BLaER1 treated with 17β-estradiol and CSF1 and Interleukin-3, amounts not matched to agents 10 nM and 100 nM (cell line): ENCODE measurements at regions not wholly inside any gene's neighbourhood (a gene's known extent, or its start where the extent isn't known, plus 50 kb on each side); places are given as distances from the start of the nearest gene placed in this dataset.

Source experiments
- H3K27ac ChIP-seq, 11 experiments: shearing (Covaris generic); formaldehyde crosslinking; 2 replicates each; pipeline ENCODE4 v1.8.1; 2022
- H3K27me3 ChIP-seq, 11 experiments: shearing (Covaris generic); formaldehyde crosslinking; 2 replicates each; pipeline ENCODE4 v1.8.1; 2022
- H3K36me3 ChIP-seq, 11 experiments: shearing (Covaris generic); formaldehyde crosslinking; 2 replicates each; pipeline ENCODE4 v1.8.1; 2022
- H3K4me1 ChIP-seq, 10 experiments: shearing (Covaris generic); formaldehyde crosslinking; 2 replicates each; pipeline ENCODE4 v1.8.1; 2022
- H3K4me2 ChIP-seq, 11 experiments: shearing (Covaris generic); formaldehyde crosslinking; 2 replicates each; pipeline ENCODE4 v1.8.1; 2022
- H3K4me3 ChIP-seq, 10 experiments: shearing (Covaris generic); formaldehyde crosslinking; 2 replicates each; pipeline ENCODE4 v1.8.1; 2022
- H3K9ac ChIP-seq, 11 experiments: shearing (Covaris generic); formaldehyde crosslinking; 2 replicates each; pipeline ENCODE4 v1.8.1; 2022
- H3K9me3 ChIP-seq, 11 experiments: shearing (Covaris generic); formaldehyde crosslinking; replicated peaks in 1 of 11; 2 replicates each; pipeline ENCODE4 v1.8.1; 2022
- H4K20me1 ChIP-seq, 11 experiments: shearing (Covaris generic); formaldehyde crosslinking; 2 replicates each; pipeline ENCODE4 v1.8.1; 2022
- Cebpa-rat ChIP-seq, 11 experiments: shearing (Covaris generic); IDR thresholded peaks; 2 replicates each; pipeline ENCODE4 v1.8.1; 2022

DNA sequence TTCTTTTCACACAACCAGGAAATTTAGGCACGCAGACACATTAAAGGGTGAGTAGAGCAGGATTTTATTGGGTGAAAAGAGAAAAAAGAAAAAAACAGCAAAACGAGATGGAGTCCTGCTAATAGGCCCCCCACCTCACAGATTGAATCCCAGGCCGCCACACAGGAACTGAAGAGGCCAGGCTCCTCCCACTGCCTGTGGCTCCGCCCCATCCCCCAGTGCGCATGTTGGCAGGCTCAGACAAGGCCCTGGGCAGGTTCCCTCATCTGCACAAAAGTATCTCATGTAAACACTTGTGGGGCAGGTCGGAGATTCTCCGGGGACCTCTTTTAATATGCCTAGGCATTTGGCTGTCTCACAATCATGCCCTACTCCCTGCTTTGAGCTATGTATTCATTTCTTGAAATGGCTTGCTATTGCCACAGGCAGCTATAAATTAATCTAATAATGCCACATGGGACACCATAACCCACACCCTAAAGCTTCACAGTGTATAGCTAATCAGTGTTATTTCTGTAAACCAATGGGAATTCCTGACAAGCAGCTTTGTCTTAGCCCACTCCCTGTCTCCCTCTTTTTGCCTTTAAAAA lies 76.2 kb upstream of the KIF5B start:
- Histone ChIP-seq H3K27me3 (no peaks in the 10 kb centered on the region), H3K4me3 (no peak overlapping the region), H4K20me1 (no peaks in the 10 kb centered on the region), H3K27ac (no peak overlapping the region), H3K9ac (no peak overlapping the region), H3K4me1 (no peaks in the 10 kb centered on the region), H3K36me3 (no peaks in the 10 kb centered on the region), H3K9me3 (peaks cover 0 to 4% (median 0%) of the 10 kb centered on the region in 11 experiments; a peak in 3 of 22 replicates), H3K4me2 (no peak overlapping the region)
- no peak for TF ChIP-seq Cebpa-rat (IDR thresholded peaks at IDR 0.05)

- Histone ChIP-seq H3K27me3 (no peaks in the 10 kb centered on the region), H3K4me2 (no peak overlapping the region), H4K20me1 (no peaks in the 10 kb centered on the region), H3K4me3 (no peak overlapping the region), H3K4me1 (no peaks in the 10 kb centered on the region), H3K36me3 (no peaks in the 10 kb centered on the region), H3K9me3 (peaks cover 0 to 4% (median 0%) of the 10 kb centered on the region in 11 experiments; a peak in 3 of 22 replicates), H3K9ac (no peak overlapping the region), H3K27ac (no peak overlapping the region)
- TF ChIP-seq Cebpa-rat (IDR thresholded peaks at IDR 0.05), result no peak
Observed at GRCh38 chr10:32131388-32131787, 75.2 kb upstream of the KIF5B start.

DNA sequence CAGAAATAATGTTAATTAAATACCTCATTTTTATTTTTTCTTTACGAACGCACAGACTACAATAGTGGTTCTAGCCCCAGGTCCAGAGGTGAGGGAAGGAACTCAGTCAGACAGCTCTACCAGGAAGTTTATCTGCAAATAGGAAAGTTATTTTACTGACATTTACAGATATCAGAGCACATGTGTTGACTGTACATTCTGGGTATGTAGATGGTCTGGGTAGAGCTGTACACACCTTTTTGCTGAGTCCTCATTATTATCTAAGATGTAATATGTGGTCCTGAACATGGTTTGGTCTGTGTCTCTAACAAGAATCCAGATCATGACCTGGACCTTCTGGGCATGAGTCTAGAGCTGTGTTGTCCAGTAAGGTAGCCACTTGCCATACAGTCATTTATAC lies 74.6 kb upstream of the KIF5B start:
- TF ChIP-seq Cebpa-rat (IDR thresholded peaks at IDR 0.05), result no peak
- no peak overlapping the region for H3K27ac ChIP-seq

DNA sequence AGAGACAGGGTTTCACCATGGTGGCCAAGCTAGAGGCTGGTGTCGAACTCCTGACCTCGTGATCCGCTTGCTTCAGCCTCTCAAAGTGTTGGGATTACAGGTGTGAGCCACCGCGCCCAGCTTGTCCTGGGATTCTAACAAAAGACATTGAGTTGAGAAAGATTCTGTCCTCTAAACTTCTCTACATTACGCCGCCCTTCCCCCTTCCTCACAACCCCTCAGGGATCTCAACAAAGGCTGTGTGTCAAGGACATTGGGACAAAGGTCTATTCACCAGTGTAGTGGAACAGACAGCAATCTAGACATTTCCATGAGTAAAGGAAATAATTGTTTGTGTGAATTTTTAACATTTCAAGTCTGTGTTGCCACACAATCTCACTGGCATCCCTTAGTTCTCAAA lies 68.8 kb upstream of the KIF5B start:
- no peaks in the 10 kb centered on the region for H3K27me3 ChIP-seq
- no peak overlapping the region for H3K4me2 ChIP-seq
- no peaks in the 10 kb centered on the region; a peak in 2 of 22 replicates for H3K36me3 ChIP-seq
- TF ChIP-seq Cebpa-rat (IDR thresholded peaks at IDR 0.05), result no peak
- no peak overlapping the region for H3K9ac ChIP-seq
- no peaks in the 10 kb centered on the region for H4K20me1 ChIP-seq
- H3K9me3 ChIP-seq, result peaks cover 31 to 39% (median 35%) of the 10 kb centered on the region in 11 experiments
- no peak overlapping the region for H3K4me3 ChIP-seq
- no peaks in the 10 kb centered on the region for H3K4me1 ChIP-seq
- no peak overlapping the region for H3K27ac ChIP-seq

More for the DNA sequence above, 74.6 kb upstream of the KIF5B start:
- Histone ChIP-seq H3K4me1 (no peaks in the 10 kb centered on the region), H3K27me3 (no peaks in the 10 kb centered on the region), H3K9ac (no peak overlapping the region), H3K36me3 (no peaks in the 10 kb centered on the region), H3K9me3 (peaks cover 0 to 4% (median 0%) of the 10 kb centered on the region in 11 experiments; a peak in 3 of 22 replicates), H3K4me3 (no peak overlapping the region), H3K4me2 (no peak overlapping the region), H4K20me1 (no peaks in the 10 kb centered on the region)

- Histone ChIP-seq H3K9ac (no peak overlapping the region), H3K4me2 (no peak overlapping the region), H3K4me1 (no peaks in the 10 kb centered on the region), H3K9me3 (peaks cover 31 to 39% (median 35%) of the 10 kb centered on the region in 11 experiments), H3K27ac (no peak overlapping the region), H3K27me3 (no peaks in the 10 kb centered on the region), H4K20me1 (no peaks in the 10 kb centered on the region), H3K36me3 (no peaks in the 10 kb centered on the region; a peak in 2 of 22 replicates), H3K4me3 (no peak overlapping the region; a peak in 1 of 20 replicates)
- TF ChIP-seq Cebpa-rat (IDR thresholded peaks at IDR 0.05), result no peak
Observed at GRCh38 chr10:32123021-32123420, 66.8 kb upstream of the KIF5B start.

DNA sequence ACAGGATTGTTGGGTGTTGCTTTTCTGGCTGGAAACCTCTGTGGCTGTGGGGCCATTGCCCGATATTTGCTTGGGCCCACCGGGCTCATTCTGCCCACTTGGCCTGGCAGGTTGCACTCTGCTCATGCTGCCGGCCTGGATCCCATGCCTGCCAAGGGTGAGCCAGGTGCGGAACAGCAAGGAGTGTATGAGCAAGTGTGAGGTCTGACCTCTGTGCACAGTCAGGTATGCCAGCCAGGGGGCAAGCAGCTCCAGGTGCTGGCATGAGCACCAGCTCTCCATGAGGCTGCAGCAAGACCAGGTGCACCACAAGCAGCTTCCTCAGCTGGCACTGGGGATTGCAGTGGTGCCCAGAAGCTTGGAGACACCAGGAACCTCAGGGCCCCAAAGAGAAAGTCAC lies 65.4 kb upstream of the KIF5B start:
- Histone ChIP-seq H4K20me1 (no peaks in the 10 kb centered on the region), H3K9ac (no peak overlapping the region), H3K4me3 (no peak overlapping the region), H3K27ac (no peak overlapping the region), H3K27me3 (no peaks in the 10 kb centered on the region), H3K36me3 (no peaks in the 10 kb centered on the region; a peak in 2 of 22 replicates), H3K9me3 (peaks cover 31 to 39% (median 35%) of the 10 kb centered on the region in 11 experiments), H3K4me2 (no peak overlapping the region), H3K4me1 (no peaks in the 10 kb centered on the region)
- no peak for TF ChIP-seq Cebpa-rat (IDR thresholded peaks at IDR 0.05)

GRCh38 chr10:32120147-32120546 lies 63.9 kb upstream of the KIF5B start:
- H3K9me3 ChIP-seq, result peaks cover 31 to 44% (median 37%) of the 10 kb centered on the region in 11 experiments
- H3K4me2 ChIP-seq, result no peak overlapping the region
- no peaks in the 10 kb centered on the region for H3K27me3 ChIP-seq
- H3K4me1 ChIP-seq, result no peaks in the 10 kb centered on the region
- no peak overlapping the region for H3K4me3 ChIP-seq
- no peak for TF ChIP-seq Cebpa-rat (IDR thresholded peaks at IDR 0.05)
- no peak overlapping the region for H3K27ac ChIP-seq
- H3K36me3 ChIP-seq, result no peaks in the 10 kb centered on the region; a peak in 2 of 22 replicates
- H3K9ac ChIP-seq, result no peak overlapping the region
- no peaks in the 10 kb centered on the region for H4K20me1 ChIP-seq

GRCh38 chr10:32114508-32114907 lies 58.3 kb upstream of the KIF5B start:
- Histone ChIP-seq H4K20me1 (no peaks in the 10 kb centered on the region), H3K9me3 (peaks cover 0 to 13% (median 7%) of the 10 kb centered on the region in 11 experiments; a peak in 10 of 22 replicates), H3K4me1 (no peaks in the 10 kb centered on the region), H3K4me2 (no peak overlapping the region), H3K36me3 (no peaks in the 10 kb centered on the region), H3K4me3 (no peak overlapping the region), H3K9ac (no peak overlapping the region), H3K27ac (no peak overlapping the region), H3K27me3 (no peaks in the 10 kb centered on the region)
- TF ChIP-seq Cebpa-rat (IDR thresholded peaks at IDR 0.05), result no peak

DNA sequence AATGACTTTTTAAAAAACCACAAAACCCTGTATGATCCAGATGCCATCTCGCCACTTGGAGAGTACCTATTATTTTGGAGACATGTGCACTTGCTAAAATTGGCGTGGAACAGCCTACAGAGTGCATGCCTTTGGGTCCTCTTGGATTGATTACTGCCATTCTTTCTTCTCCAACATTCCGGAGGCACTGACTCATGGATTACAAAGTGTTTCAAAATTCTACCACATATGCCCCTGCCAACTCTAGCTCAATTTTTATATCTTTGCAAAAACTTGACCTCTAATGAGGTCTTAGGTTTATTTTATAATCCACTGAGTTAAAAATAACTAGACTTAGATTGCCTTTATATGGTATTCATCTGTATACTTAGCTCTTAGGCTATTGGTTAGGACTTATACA lies 55.8 kb upstream of the KIF5B start:
- Histone ChIP-seq H3K4me2 (no peak overlapping the region), H4K20me1 (no peaks in the 10 kb centered on the region), H3K27me3 (no peaks in the 10 kb centered on the region), H3K4me3 (no peak overlapping the region), H3K9me3 (peaks cover 0 to 20% (median 12%) of the 10 kb centered on the region in 11 experiments; a peak in 10 of 22 replicates), H3K9ac (no peak overlapping the region), H3K36me3 (no peaks in the 10 kb centered on the region), H3K27ac (no peak overlapping the region), H3K4me1 (no peaks in the 10 kb centered on the region)
- TF ChIP-seq Cebpa-rat (IDR thresholded peaks at IDR 0.05), result no peak

DNA sequence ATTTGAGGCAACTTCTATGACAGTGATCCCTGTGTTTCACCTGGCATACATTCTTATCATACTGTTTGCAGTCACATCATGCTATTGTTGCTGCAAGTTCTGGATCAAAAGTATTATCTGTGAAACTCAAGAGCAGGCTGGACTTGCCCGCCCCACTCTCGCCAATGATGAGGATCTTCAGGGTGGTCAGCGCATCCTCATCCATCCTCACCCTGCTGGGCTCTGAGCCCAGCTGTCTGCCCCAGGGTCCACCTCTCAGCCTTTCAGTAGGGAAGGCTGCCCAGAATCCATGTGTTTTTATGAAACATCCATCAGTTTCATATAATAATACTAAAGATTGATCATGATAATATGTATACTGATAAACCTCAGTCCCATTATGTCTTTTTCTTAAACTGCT lies 55.4 kb upstream of the KIF5B start:
- Histone ChIP-seq H3K4me2 (no peak overlapping the region), H4K20me1 (no peaks in the 10 kb centered on the region)

More for the DNA sequence above, 55.4 kb upstream of the KIF5B start:
- Histone ChIP-seq H3K4me3 (no peak overlapping the region), H3K9ac (no peak overlapping the region), H3K27ac (no peak overlapping the region), H3K4me1 (no peaks in the 10 kb centered on the region), H3K36me3 (no peaks in the 10 kb centered on the region), H3K9me3 (peaks cover 0 to 20% (median 12%) of the 10 kb centered on the region in 11 experiments; a peak in 10 of 22 replicates), H3K27me3 (no peaks in the 10 kb centered on the region)
- TF ChIP-seq Cebpa-rat (IDR thresholded peaks at IDR 0.05), result no peak
